Posterior cingulate gyrus (tissue), 11 donors: ENCODE measurements at regions not wholly inside any gene's neighbourhood (a gene's known extent, or its start where the extent isn't known, plus 50 kb on each side); places are given as distances from the start of the nearest gene placed in this dataset.

ENCODE experiments used
- DNase-seq, 10 donors: peaks; one replicate each; pipeline versions ENCODE4 v3.0.0 to v3.0.0-alpha.2; 2020 to 2021; ENCODE audit warnings: mixed read lengths in 3 of 10
- intact Hi-C: fragments of 100-400 bp; cut with DNase I; formaldehyde crosslinking; loops from one replicate; pipeline ENCODE4 v1.15.1; 2023

DNA sequence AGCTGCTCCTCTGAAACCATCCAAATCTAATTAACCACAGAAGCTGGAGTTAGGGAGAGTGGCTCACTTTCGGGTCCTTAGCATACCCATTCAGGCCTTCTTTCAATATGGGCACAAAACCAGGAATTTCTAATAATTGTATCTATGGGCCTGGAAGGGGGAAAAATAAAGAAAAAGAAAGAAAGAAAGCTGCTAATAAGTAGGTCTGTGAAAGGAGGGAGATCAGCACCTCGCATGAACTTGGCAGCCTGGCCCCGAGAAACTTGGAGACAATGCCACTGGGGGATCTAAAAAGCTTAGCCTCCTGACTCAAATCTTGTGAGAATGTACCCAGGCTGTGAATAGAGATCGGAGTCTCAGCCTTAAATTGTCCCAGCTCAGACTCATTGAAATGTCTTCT is 252.1 kb upstream of the SLC14A2 start:
- peak in 3 of 10 donors; percentile 31 to 82 (median 38) for DNase-seq
- intact Hi-C loops: no loop called here

- intact Hi-C loops: no loop called here
- no peak for DNase-seq
Measured at GRCh38 chr18:45365835-45366234, 249.4 kb upstream of the SLC14A2 start.

DNA sequence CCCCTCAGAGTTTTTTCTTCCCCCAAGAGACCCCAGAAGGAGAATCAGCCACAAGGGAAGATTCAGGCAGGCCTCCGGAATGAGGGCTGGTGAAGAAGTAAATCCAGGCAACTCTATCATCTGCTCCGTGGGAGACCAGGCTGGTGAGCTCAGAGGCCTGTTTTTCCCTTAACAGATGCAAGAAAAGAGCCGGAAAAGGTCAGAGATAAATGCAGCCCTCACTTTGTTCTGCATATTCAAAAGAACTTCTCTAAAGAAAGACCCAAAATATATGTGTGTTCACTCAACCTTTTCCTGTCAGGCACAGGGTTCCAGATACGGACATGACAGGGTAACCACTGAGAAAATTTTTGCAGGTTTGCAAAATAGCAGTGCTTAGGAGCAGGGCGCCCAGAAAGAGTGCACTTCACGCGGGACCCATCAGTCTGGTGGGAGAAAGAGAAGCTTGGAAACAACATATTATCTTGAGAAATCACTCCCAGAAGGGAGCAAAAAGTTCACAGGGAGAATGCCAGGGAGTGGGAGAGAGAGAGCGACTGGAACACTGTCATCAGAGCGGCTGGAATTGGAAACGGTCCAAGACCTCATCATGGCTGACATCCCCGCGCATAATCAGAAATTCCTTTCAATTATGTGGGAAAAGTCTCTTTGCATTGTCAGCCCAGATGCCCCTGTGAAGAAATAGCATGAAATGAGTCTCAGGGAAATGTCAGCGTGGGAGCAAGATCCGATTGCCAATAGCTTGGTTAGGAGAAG is 244.8 kb upstream of the SLC14A2 start:
- no peak for DNase-seq
- intact Hi-C loops: no loop called here

DNA sequence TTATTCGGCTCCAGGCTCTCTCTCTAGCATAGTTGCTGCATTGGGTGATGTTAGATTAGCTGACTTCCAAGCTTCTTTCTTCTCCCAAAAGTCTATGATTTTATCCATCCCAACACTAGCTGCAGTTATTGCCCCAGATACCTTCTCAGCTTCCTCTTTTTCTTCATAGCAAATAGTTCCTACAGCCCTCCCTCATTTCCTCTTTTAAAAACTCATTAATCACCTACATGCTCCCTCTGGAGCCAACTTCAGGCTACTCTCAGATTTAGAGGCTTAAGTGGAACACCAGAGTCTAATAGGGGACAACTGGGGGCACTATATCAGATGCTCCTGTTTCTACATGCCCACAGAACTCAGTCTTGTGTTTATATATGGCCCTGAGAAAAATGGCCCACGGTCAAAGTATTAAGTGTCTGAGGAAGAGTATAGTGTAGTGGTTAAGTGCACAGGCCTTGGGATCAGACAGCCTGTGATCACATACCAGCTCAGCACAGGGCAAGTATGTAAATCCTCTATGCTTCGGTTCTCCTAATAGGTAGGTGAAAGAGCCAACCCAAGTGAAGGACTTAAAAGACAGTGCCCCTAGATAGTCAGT is 241.9 kb upstream of the SLC14A2 start:
- intact Hi-C loops: no loop called here
- no peak for DNase-seq

GRCh38 chr18:45374236-45374635 is 241.0 kb upstream of the SLC14A2 start:
- intact Hi-C loops: no loop called here

GRCh38 chr18:45374878-45375630 is 240.2 kb upstream of the SLC14A2 start:
- DNase-seq: no peak
- intact Hi-C loops: no loop called here

More at GRCh38 chr18:45374236-45374635, 241.0 kb upstream of the SLC14A2 start:
- DNase-seq: no peak

GRCh38 chr18:45376193-45376592 is 239.1 kb upstream of the SLC14A2 start:
- DNase-seq: no peak
- intact Hi-C loops: no loop called here

GRCh38 chr18:45378308-45378707 is 237.0 kb upstream of the SLC14A2 start:
- intact Hi-C loops: no loop called here
- no peak for DNase-seq

GRCh38 chr18:45378933-45379332 is 236.3 kb upstream of the SLC14A2 start:
- DNase-seq: no peak
- intact Hi-C loops: no loop called here

GRCh38 chr18:45379903-45380302 is 235.4 kb upstream of the SLC14A2 start:
- intact Hi-C loops: loop anchor here (10.0 kb wide), 2 partner anchors 1245 to 1595 kb away; no protein-coding TSS in a partner anchor
- DNase-seq: no peak

DNA sequence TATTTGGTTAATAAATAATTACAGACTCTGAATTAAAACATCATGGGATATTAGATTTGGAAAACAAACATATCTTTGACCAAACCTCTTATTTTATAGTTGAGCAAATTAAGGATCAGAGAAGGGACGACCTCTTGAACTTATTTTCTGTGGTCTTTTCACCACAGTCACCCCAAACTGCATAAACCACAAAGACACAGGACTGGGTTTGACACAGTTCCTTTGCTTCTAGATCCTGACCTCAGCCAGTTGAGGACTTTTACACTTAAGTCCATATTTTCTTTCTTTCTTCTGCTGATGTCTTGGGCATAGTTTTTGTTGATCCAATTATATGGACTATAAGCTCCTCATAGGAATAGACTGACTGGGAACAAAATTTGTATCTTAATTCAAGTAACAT is 234.0 kb upstream of the SLC14A2 start:
- intact Hi-C loops: loop anchor here (10.0 kb wide), 2 partner anchors 1246 to 1596 kb away; no protein-coding TSS in a partner anchor

GRCh38 chr18:45383228-45383627 is 232.0 kb upstream of the SLC14A2 start:
- no peak for DNase-seq
- intact Hi-C loops: loop anchor here (10.0 kb wide), 2 partner anchors 1248 to 1598 kb away; no protein-coding TSS in a partner anchor

More for the DNA sequence above, 234.0 kb upstream of the SLC14A2 start:
- DNase-seq: no peak

DNA sequence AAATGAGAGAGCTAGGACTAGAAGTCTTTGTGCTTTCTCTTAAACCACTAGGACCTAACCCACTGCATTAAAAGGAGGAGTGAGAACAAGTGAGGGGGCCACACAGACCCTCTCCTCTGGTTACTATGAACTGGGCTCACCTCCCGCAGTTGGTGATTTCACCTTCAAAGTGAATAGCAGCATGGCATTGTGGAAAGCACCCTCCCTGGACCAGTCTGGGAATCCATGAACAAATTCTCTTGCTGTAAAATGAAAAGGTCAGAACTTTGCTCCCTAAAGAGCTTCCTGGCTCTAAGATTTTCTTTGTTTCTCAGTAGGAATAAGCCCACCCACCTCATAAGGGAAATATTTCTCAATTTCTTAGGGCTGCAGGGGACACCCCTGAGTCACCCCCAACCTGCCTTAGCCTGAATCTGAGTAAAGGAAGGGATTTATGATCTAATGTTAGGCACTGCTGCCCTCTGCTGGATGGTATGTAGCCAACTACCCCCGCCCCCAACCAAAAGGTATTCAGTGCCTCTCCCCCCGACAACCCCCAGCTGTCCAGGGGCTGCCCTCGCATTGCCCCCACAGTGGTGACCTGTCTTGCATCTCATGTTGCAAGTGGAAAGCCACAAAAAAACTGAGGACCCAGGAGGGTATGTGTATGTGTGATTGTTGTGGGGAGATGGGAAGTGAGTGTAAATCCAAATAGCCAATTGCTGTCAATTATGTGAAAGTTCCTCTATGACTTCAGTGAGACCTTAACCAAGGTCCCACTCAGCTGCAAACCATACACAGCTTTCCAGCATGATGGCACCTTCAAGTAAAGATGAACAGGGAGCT is 230.9 kb upstream of the SLC14A2 start:
- intact Hi-C loops: loop anchor here (10.0 kb wide), 2 partner anchors 1250 to 1600 kb away; no protein-coding TSS in a partner anchor
- DNase-seq: peak in 7 of 10 donors; percentile 20 to 88 (median 51)

DNA sequence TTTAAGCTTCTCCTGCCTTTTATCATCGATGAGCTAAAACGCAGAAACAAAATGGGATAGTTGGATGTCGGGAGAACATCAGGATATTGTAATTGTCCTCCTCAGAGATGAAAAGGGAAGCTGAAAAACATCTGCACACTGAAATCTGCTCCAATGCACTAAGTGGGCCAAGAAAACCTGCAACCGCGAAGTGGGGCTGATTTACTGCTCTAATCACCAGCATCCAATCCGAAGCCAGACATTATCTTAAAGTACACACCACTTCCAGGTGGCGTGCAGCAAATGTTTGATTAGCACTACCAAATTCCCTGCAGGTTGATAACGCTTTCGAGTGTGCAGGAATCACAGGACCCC is 230.3 kb upstream of the SLC14A2 start:
- intact Hi-C loops: loop anchor here (5.0 to 10.0 kb wide), 3 partner anchors 1250 to 1763 kb away; no protein-coding TSS in a partner anchor
- no peak for DNase-seq

GRCh38 chr18:45386041-45386655 is 229.1 kb upstream of the SLC14A2 start:
- peak in 3 of 10 donors; percentile 18 to 24 (median 21) for DNase-seq

DNA sequence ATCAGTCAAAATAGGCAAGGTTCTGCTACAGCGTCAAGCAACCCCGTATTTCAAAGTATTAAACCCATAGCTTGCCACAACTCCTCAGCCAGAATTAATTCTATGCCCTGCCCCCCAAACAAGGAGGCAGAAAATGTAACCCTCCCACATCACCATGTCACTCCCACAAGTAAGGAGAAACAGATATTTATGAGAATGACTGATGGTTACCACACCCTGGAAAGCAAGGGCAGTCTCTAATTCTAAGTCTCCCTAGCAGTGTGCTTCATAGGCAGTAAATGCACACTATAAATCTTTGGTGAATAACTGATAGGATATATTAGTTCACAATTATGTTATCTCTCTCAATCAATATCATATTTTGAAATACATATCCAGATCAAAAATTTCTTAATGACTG is 228.0 kb upstream of the SLC14A2 start:
- DNase-seq: no peak
- intact Hi-C loops: loop anchor here (5.0 to 10.0 kb wide), 3 partner anchors 1252 to 1765 kb away; no protein-coding TSS in a partner anchor

More at GRCh38 chr18:45386041-45386655, 229.1 kb upstream of the SLC14A2 start:
- intact Hi-C loops: loop anchor here (5.0 to 10.0 kb wide), 3 partner anchors 1251 to 1764 kb away; no protein-coding TSS in a partner anchor

DNA sequence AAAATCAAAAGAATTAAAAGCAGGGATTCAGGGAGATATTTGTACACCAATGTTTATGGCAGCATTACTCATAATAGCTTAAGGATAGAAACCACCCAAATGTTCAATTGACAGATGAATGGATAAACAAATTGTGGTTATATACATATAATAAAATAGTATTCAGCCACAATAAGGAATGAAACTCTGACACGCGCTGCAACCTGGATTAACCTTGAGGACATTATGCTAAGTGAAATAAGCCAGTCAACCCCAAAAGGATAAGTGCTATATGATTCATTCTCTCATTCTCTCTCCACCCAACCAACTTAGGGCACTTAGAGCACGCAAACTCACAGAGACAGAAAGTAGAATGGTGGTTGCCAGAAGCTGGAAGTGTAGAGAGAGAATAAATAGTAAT is 216.8 kb upstream of the SLC14A2 start:
- intact Hi-C loops: no loop called here
- no peak for DNase-seq

DNA sequence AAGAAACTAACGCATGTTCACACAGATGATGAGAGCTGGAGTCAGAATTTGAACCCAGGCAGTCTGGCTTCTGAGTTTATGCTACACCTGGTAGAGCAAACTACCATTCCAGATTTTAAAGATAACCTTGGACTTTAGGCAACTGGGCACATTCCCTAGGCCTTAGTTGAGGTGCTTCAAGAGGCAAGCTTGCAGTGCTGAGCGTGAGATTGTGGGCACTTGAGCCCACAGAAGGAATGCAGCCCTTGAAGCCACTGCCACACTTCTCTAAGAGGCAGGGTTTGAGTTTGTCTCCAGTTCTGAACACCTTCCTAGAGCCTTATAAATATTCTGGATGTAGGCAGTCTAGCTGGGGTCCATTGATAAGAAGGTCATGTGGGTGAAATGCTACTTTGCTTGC is 216.1 kb upstream of the SLC14A2 start:
- intact Hi-C loops: no loop called here
- no peak for DNase-seq

GRCh38 chr18:45399643-45400042 is 215.6 kb upstream of the SLC14A2 start:
- DNase-seq: no peak
- intact Hi-C loops: no loop called here
